ENCODE measurements at regions not wholly inside any gene's neighbourhood (a gene's known extent, or its start where the extent isn't known, plus 50 kb on each side); places are given as distances from the start of the nearest gene placed in this dataset.

DNA sequence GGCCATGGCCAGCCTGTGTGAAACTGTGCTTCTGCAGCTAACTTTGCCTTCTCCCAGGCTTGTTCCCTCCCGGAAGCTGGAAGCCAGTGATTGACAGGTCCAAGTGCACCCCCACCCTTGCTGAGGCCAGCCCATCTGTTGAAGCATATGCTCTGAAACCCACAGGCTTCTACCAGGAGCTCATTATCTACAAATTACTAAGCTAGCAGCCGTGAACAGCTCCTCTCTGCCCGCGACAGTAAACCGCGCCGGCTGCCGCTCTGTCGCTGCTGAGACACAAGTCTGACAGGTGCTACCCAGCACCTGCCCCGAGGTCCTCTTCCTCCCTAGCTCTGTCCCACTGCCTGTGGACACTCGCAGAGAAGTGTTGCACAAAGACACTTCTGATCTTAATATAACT, 490.9 kb downstream of the GADD45G start:
- TF ChIP-seq CTCF (IDR thresholded peaks at IDR 0.05; ENCODE audit: low read length) (no peak), EZH2 (optimal IDR thresholded peaks at IDR 0.05; ENCODE audit: low read depth, low read length) (no peak), EZH2phosphoT487 (IDR thresholded peaks at IDR 0.05; ENCODE audit: low read length) (no peak)
